ENCODE measurements at regions not wholly inside any gene's neighbourhood (a gene's known extent, or its start where the extent isn't known, plus 50 kb on each side); places are given as distances from the start of the nearest gene placed in this dataset.

- Histone ChIP-seq H3K27me3 (ENCODE audit: insufficient read depth, low read length) (no peaks in the 10 kb centered on the region), H3K56ac (ENCODE audit: insufficient read length, low read depth, low read length) (no peak overlapping the region), H3K79me1 (ENCODE audit: insufficient read depth, low read depth, low read length, poor library complexity, severe bottlenecking) (no peaks in the 10 kb centered on the region), H3K9me3 (ENCODE audit: control insufficient read depth, low read depth, low read length) (no peaks in the 10 kb centered on the region), H4K5ac (ENCODE audit: insufficient read length, low read depth, low read length) (no peak overlapping the region), H3K23me2 (ENCODE audit: insufficient read length, low read depth, low read length, poor library complexity, severe bottlenecking) (no peaks in the 10 kb centered on the region), H2BK120ac (ENCODE audit: low read depth, low read length, poor library complexity, severe bottlenecking) (no peak overlapping the region), H2AFZ (ENCODE audit: low read length) (no peak overlapping the region), H2BK5ac (ENCODE audit: insufficient read length, low read length) (no peak overlapping the region), H3K4me2 (ENCODE audit: insufficient read depth, insufficient read length, low read length) (no peak overlapping the region), H3K4me1 (ENCODE audit: insufficient read depth, low read length) (no peaks in the 10 kb centered on the region), H2AK5ac (ENCODE audit: insufficient read length, low read length) (no peak overlapping the region), H3K14ac (ENCODE audit: insufficient read depth, low read length) (no peak overlapping the region), H2BK20ac (ENCODE audit: low read depth, low read length, poor library complexity, severe bottlenecking) (no peak overlapping the region), H4K91ac (ENCODE audit: insufficient read length, low read depth, low read length) (no peak overlapping the region), H4K8ac (replicated peaks; ENCODE audit: insufficient read length, low read depth, low read length) (no peak overlapping the region), H3K18ac (ENCODE audit: insufficient read length, low read depth, low read length) (no peak overlapping the region), H3K9ac (ENCODE audit: extremely low read depth, insufficient read length, low read length) (no peak overlapping the region), H3K27ac (ENCODE audit: insufficient read length, low read depth, low read length) (no peak overlapping the region), H3K79me2 (ENCODE audit: insufficient read depth, low read length) (no peaks in the 10 kb centered on the region), H3K23ac (ENCODE audit: insufficient read length, low read depth, low read length) (no peak overlapping the region), H2BK12ac (ENCODE audit: insufficient read length, low read depth, low read length) (no peak overlapping the region), H2BK15ac (ENCODE audit: low read depth, low read length) (no peak overlapping the region), H4K20me1 (ENCODE audit: control insufficient read depth, insufficient read depth, insufficient read length) (no peaks in the 10 kb centered on the region), H3T11ph (ENCODE audit: low read length) (no peak overlapping the region), H3K4ac (ENCODE audit: low read depth, low read length) (no peak overlapping the region)
- Mint-ChIP-seq H3K4me1 (peaks cover 7 to 13% of the 10 kb centered on the region in 2 experiments), H3K4me3 (no peak overlapping the region), H3K9me3 (no peaks in the 10 kb centered on the region; a peak in 1 of 5 replicates), H3K36me3 (ENCODE audit: insufficient read depth in 1 of 3, low read depth in 3 of 3) (no peaks in the 10 kb centered on the region; a peak in 1 of 7 replicates), H3K27ac (no peak overlapping the region), H3K27me3 (ENCODE audit: low read depth) (no peaks in the 10 kb centered on the region)
- no peak for DNase-seq
- no CpG with 5 or more reads among the region's 7 CpGs for WGBS (ENCODE audit: extremely low coverage, insufficient read length, low lambda C conversion rate)
- TF ChIP-seq CTCF (conservative IDR thresholded peaks at IDR 0.05): no peak
Observed at GRCh38 chr1:239297910-239298309, 88.5 kb upstream of the CHRM3 start.
